Upper lobe of left lung (tissue), 6 donors: ENCODE measurements at regions not wholly inside any gene's neighbourhood (a gene's known extent, or its start where the extent isn't known, plus 50 kb on each side); places are given as distances from the start of the nearest gene placed in this dataset.

Experiments
- ATAC-seq, 2 donors: fragments of 200-7000 bp; cut with Tn5 transposase; one replicate each; pipeline ENCODE4 v1.9.1; 2022; ENCODE audit warnings: mild to moderate bottlenecking in 2 of 2, moderate library complexity in 2 of 2; ENCODE audit not compliant: low FRiP score in 2 of 2
- DNase-seq, 2 donors: peaks; one replicate each; pipeline ENCODE4 v3.0.0-alpha.2; 2019 to 2020
- H3K27ac ChIP-seq, 4 donors: fragments of 200-600 bp; sonication (generic); one replicate each; pipeline ENCODE4 v1.5.1; 2016 to 2019
- H3K27me3 ChIP-seq, 4 donors: fragments of 200-600 bp; sonication (generic); one replicate each; pipeline ENCODE4 v1.5.1; 2017 to 2019
- H3K36me3 ChIP-seq, 4 donors: fragments of 200-600 bp; sonication (generic); one replicate each; pipeline ENCODE4 v1.5.1; 2016 to 2019
- H3K4me1 ChIP-seq, 4 donors: fragments of 200-600 bp; sonication (generic); one replicate each; pipeline ENCODE4 v1.5.1; 2018 to 2019
- H3K4me3 ChIP-seq, 4 donors: fragments of 200-600 bp; sonication (generic); one replicate each; pipeline ENCODE4 v1.5.1; 2017 to 2019; ENCODE audit warnings: mild to moderate bottlenecking in 2 of 4, moderate library complexity in 1 of 4
- H3K9me3 ChIP-seq, 4 donors: fragments of 200-600 bp; sonication (generic); one replicate each; pipeline ENCODE4 v1.5.1; 2018 to 2019
- CTCF ChIP-seq, 6 experiments: fragments of 450-650 bp in 4 of 6; fragments of 200-600 bp in 2 of 6; sonication (generic) in 2 of 6; IDR thresholded peaks; one replicate each; pipeline ENCODE4 v1.5.1; 2016 to 2019; ENCODE audit warnings: antibody characterized with exemption in 6 of 6
- EP300 ChIP-seq, 4 donors: sonication (generic); formaldehyde crosslinking; IDR thresholded peaks; one replicate each; pipeline ENCODE4 v1.5.1; 2017; ENCODE audit warnings: antibody characterized with exemption in 4 of 4, control low read depth in 2 of 4
- POLR2A ChIP-seq, 4 donors: fragments of 450-650 bp; IDR thresholded peaks; one replicate each; pipeline ENCODE4 v1.5.1; 2016 to 2017; ENCODE audit warnings: antibody characterized with exemption in 4 of 4, mild to moderate bottlenecking in 2 of 4
- POLR2AphosphoS5 ChIP-seq, 2 donors: sonication (generic); formaldehyde crosslinking; IDR thresholded peaks; one replicate each; pipeline ENCODE4 v1.5.1; 2017; ENCODE audit warnings: antibody characterized with exemption in 2 of 2
- WGBS, 2 donors: methylation state at CpG; one replicate each; pipeline ENCODE4 v1.1.5; 2017 to 2018; 5-methylcytosine and 5-hydroxymethylcytosine counted together
- donor health status: DM: no; HTN: no; CAD: no; lungs with moderate emphysema.
- donor health status: DM: no; HTN: yes; CAD: no; lungs with severe emphysema.

GRCh38 chr5:154557548-154557947, 79.5 kb upstream of the HAND1 start:
- no peak for TF ChIP-seq CTCF (IDR thresholded peaks at IDR 0.05)
- TF ChIP-seq POLR2AphosphoS5 (IDR thresholded peaks at IDR 0.05) = no peak
- TF ChIP-seq POLR2A (IDR thresholded peaks at IDR 0.05) = no peak
- TF ChIP-seq EP300 (IDR thresholded peaks at IDR 0.05) = no peak
- ATAC-seq (no peak), DNase-seq (no peak)
- no peak overlapping the region for H3K27ac ChIP-seq
- H3K36me3 ChIP-seq = no peaks in the 10 kb centered on the region
- H3K4me1 ChIP-seq = no peaks in the 10 kb centered on the region
- H3K4me3 ChIP-seq = no peak overlapping the region
- peaks cover 6 to 13% (median 10%) of the 10 kb centered on the region in 4 donors for H3K9me3 ChIP-seq
- 96 to 97% methylated on average over 1 of the region's 1 CpG for WGBS, 2 donors
- H3K27me3 ChIP-seq = no peaks in the 10 kb centered on the region

- H3K4me1 ChIP-seq = no peaks in the 10 kb centered on the region
- ATAC-seq (no peak), DNase-seq (no peak)
- H3K27me3 ChIP-seq = no peaks in the 10 kb centered on the region
- WGBS, 2 donors = 76 to 79% methylated on average over 1 of the region's 1 CpG
- H3K9me3 ChIP-seq = peaks cover 0 to 4% (median 2%) of the 10 kb centered on the region in 4 donors
- no peak for TF ChIP-seq CTCF (IDR thresholded peaks at IDR 0.05)
- TF ChIP-seq EP300 (IDR thresholded peaks at IDR 0.05) = no peak
- H3K4me3 ChIP-seq = no peak overlapping the region
- no peak overlapping the region for H3K27ac ChIP-seq
- H3K36me3 ChIP-seq = no peaks in the 10 kb centered on the region
These were observed 69.5 kb upstream of the HAND1 start for GRCh38 chr5:154547551-154547950.

DNA sequence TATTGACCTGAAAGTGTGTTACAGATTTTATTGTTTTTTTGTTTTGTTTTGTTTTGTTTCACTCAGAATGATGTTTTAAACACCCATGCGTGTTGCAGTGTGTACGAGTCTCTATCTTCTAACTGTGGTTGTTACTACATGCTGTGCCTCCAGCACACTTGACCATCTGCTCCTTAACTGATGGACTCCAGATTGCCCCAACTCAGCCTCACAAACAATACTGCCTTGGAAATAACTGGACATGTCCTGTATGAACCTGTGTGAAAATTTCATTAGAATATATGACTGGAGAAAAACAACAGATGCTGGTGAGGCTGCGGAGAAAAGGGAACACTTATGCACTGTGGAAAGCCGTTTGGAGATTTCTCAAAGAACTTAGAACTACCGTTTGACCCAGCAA, 68.7 kb upstream of the HAND1 start:
- no peak for DNase-seq
- Histone ChIP-seq H3K4me3 (no peak overlapping the region), H3K36me3 (no peaks in the 10 kb centered on the region), H3K27ac (no peak overlapping the region), H3K4me1 (no peaks in the 10 kb centered on the region), H3K27me3 (no peaks in the 10 kb centered on the region), H3K9me3 (no peaks in the 10 kb centered on the region)
- no peak for TF ChIP-seq CTCF (IDR thresholded peaks at IDR 0.05)
- TF ChIP-seq POLR2A (IDR thresholded peaks at IDR 0.05) = no peak
- no peak for TF ChIP-seq EP300 (IDR thresholded peaks at IDR 0.05)
- no peak for TF ChIP-seq POLR2AphosphoS5 (IDR thresholded peaks at IDR 0.05)
- WGBS, 2 donors = 88 to 89% methylated on average over 5 of the region's 5 CpGs
- no peak for ATAC-seq

DNA sequence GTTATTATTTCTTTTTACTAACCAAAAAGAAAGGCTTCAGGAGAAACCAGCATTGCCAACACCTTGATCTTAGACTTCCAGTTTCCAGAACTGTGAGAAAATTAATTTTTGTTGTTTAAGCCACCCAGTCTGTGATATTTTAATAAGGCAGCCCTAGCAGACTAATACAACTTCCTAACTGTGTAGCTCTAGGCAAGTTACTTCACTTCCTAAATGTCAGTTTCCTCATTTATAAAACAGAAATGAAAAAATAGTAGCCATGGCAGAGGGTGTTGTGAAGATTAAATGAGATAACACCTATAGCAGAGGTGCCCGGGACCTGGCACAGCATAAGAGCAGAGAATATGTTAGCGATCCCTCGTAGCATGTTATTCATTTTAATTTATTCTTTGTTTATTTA, 66.6 kb upstream of the HAND1 start:
- Histone ChIP-seq H3K4me1 (no peaks in the 10 kb centered on the region), H3K4me3 (no peak overlapping the region), H3K27me3 (no peaks in the 10 kb centered on the region), H3K27ac (no peak overlapping the region), H3K36me3 (no peaks in the 10 kb centered on the region), H3K9me3 (no peaks in the 10 kb centered on the region)
- no peak for TF ChIP-seq POLR2AphosphoS5 (IDR thresholded peaks at IDR 0.05)
- no peak for TF ChIP-seq CTCF (IDR thresholded peaks at IDR 0.05)
- no peak for TF ChIP-seq POLR2A (IDR thresholded peaks at IDR 0.05)
- no peak for TF ChIP-seq EP300 (IDR thresholded peaks at IDR 0.05)
- DNase-seq = no peak
- ATAC-seq = no peak
- 69 to 75% methylated on average over 3 of the region's 3 CpGs for WGBS, 2 donors

GRCh38 chr5:154543380-154543779, 65.4 kb upstream of the HAND1 start:
- H3K27me3 ChIP-seq = no peaks in the 10 kb centered on the region
- ATAC-seq (no peak), DNase-seq (no peak)
- no peaks in the 10 kb centered on the region for H3K36me3 ChIP-seq
- TF ChIP-seq POLR2A (IDR thresholded peaks at IDR 0.05) (no peak), POLR2AphosphoS5 (IDR thresholded peaks at IDR 0.05) (no peak), EP300 (IDR thresholded peaks at IDR 0.05) (no peak), CTCF (IDR thresholded peaks at IDR 0.05) (no peak)
- no peak overlapping the region for H3K27ac ChIP-seq
- H3K4me3 ChIP-seq = no peak overlapping the region
- H3K9me3 ChIP-seq = no peaks in the 10 kb centered on the region
- WGBS, 2 donors = 66 to 76% methylated on average over 5 of the region's 5 CpGs
- no peaks in the 10 kb centered on the region for H3K4me1 ChIP-seq
